ENCODE measurements at regions not wholly inside any gene's neighbourhood (a gene's known extent, or its start where the extent isn't known, plus 50 kb on each side); places are given as distances from the start of the nearest gene placed in this dataset.

DNA sequence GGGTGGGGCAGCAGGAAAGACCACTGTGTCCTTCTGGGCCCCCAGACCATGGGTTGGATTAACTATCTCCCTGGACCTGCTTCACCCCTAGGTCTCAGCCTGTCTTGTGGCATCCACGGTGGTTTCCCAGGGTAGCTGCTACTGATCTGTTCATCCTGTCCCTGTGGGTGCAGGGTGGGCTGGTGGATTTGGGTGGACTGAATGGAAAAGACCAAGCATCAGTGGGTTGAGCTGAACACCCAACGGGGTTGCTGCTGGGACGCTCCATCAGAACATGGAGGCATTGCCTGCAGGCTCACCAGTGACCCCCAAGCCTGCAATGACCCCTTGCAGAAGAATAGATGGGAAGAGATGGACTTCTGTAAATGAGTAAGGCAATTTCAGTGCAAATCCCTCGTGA lies 812.1 kb downstream of the TBC1D22A start:
- TF ChIP-seq POLR2A (IDR thresholded peaks at IDR 0.05; ENCODE audit: extremely low read depth, insufficient read length) = no peak
- TF ChIP-seq, protein P1, sequence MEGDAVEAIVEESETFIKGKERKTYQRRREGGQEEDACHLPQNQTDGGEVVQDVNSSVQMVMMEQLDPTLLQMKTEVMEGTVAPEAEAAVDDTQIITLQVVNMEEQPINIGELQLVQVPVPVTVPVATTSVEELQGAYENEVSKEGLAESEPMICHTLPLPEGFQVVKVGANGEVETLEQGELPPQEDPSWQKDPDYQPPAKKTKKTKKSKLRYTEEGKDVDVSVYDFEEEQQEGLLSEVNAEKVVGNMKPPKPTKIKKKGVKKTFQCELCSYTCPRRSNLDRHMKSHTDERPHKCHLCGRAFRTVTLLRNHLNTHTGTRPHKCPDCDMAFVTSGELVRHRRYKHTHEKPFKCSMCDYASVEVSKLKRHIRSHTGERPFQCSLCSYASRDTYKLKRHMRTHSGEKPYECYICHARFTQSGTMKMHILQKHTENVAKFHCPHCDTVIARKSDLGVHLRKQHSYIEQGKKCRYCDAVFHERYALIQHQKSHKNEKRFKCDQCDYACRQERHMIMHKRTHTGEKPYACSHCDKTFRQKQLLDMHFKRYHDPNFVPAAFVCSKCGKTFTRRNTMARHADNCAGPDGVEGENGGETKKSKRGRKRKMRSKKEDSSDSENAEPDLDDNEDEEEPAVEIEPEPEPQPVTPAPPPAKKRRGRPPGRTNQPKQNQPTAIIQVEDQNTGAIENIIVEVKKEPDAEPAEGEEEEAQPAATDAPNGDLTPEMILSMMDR (IDR thresholded peaks at IDR 0.05; ENCODE audit: low read depth, low read length) = no peak
- TF ChIP-seq, protein P2, sequence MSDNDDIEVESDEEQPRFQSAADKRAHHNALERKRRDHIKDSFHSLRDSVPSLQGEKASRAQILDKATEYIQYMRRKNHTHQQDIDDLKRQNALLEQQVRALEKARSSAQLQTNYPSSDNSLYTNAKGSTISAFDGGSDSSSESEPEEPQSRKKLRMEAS (IDR thresholded peaks at IDR 0.05; ENCODE audit: low read depth, low read length) = no peak

Measured in NB4 (cell line).